ENCODE measurements at regions not wholly inside any gene's neighbourhood (a gene's known extent, or its start where the extent isn't known, plus 50 kb on each side); places are given as distances from the start of the nearest gene placed in this dataset.
"Not testable (repeated sequence)": the region's sequence is repeated elsewhere in the genome, so short reads cannot be mapped to it uniquely, and the experiment has no call there.

GRCh38 chr7:96770758-96771157 lies 61.1 kb upstream of the SEM1 start:
- no peak for DNase-seq

GRCh38 chr7:96772139-96772694 lies 62.6 kb upstream of the SEM1 start:
- DNase-seq, result no peak

GRCh38 chr7:96773483-96773882 lies 63.8 kb upstream of the SEM1 start:
- DNase-seq, result no peak

GRCh38 chr7:96774358-96774757 lies 64.7 kb upstream of the SEM1 start:
- no peak for DNase-seq

GRCh38 chr7:96775046-96775445 lies 65.4 kb upstream of the SEM1 start:
- DNase-seq, result no peak

GRCh38 chr7:96778263-96778662 lies 68.6 kb upstream of the SEM1 start:
- no peak for DNase-seq

- no peak for DNase-seq
Observed at GRCh38 chr7:96781919-96782318, 72.3 kb upstream of the SEM1 start.

GRCh38 chr7:96782686-96783298 lies 73.1 kb upstream of the SEM1 start:
- not testable (repeated sequence) for DNase-seq

GRCh38 chr7:96784597-96784996 lies 75.0 kb upstream of the SEM1 start:
- DNase-seq, result no peak

- DNase-seq, result no peak
Observed at GRCh38 chr7:96786261-96786997, 76.8 kb upstream of the SEM1 start.

GRCh38 chr7:96786998-96787395 lies 77.4 kb upstream of the SEM1 start:
- no peak for DNase-seq

- no peak for DNase-seq
Observed at GRCh38 chr7:96789914-96790313, 80.3 kb upstream of the SEM1 start.

GRCh38 chr7:96792115-96792514 lies 82.5 kb upstream of the SEM1 start:
- DNase-seq, result no peak

- no peak for DNase-seq
Observed at GRCh38 chr7:96794063-96794462, 84.4 kb upstream of the SEM1 start.

- no peak for DNase-seq
Observed at GRCh38 chr7:96800122-96800521, 90.5 kb upstream of the SEM1 start.

GRCh38 chr7:96800824-96801223 lies 91.2 kb upstream of the SEM1 start:
- DNase-seq, result no peak

GRCh38 chr7:96819111-96819700 lies 109.6 kb upstream of the SEM1 start:
- no peak for DNase-seq

GRCh38 chr7:96821131-96821530 lies 111.5 kb upstream of the SEM1 start:
- DNase-seq, result not testable (repeated sequence)

- DNase-seq, result no peak
Observed at GRCh38 chr7:96822824-96823223, 113.2 kb upstream of the SEM1 start.

GRCh38 chr7:96823274-96823673 lies 113.6 kb upstream of the SEM1 start:
- no peak for DNase-seq

- DNase-seq, result no peak
Observed at GRCh38 chr7:96824686-96825085, 115.0 kb upstream of the SEM1 start.

- DNase-seq, result no peak
Observed at GRCh38 chr7:96825285-96825684, 115.6 kb upstream of the SEM1 start.

GRCh38 chr7:96826089-96826488 lies 116.4 kb upstream of the SEM1 start:
- DNase-seq, result no peak

- no peak for DNase-seq
Observed at GRCh38 chr7:96827701-96828100, 118.1 kb upstream of the SEM1 start.

Data from activated CD4-positive, alpha-beta T cell treated with anti-CD3 and anti-CD28 coated beads for 4 hours (primary cell).